ENCODE measurements at regions not wholly inside any gene's neighbourhood (a gene's known extent, or its start where the extent isn't known, plus 50 kb on each side); places are given as distances from the start of the nearest gene placed in this dataset.
A peak's percentile ranks its signal among the peaks of the same experiment; 100 is the strongest.

DNA sequence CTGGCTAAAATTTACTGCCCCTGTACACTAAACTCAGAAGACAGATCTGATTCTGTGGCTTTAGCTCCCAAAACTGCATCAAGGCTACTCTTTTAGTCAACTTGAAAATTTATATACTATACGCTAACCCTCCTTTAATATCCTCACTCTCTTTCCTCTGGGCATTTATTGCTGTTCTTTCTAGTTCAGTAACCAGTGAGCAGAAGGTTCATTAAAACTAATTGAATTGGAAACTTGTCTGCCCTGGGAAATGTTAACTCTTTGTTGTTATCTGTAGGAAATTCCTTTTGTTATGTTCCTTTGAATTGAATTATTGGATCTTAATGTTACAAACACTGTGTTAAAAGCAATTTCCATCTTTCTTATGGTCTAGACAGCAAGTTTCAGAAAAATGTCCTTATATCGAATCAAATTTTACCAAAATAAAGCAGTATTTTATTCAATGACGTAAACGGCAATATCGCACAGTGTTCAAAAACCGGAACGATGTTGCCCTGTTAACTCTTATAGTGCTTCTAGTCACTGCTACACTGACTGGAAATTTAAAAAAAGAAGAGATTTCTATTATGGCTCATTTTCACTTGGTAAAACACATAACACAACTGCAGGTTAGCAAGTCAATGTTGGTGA, 168.3 kb downstream of the NR4A2 start:
- DNase-seq: no peak

DNA sequence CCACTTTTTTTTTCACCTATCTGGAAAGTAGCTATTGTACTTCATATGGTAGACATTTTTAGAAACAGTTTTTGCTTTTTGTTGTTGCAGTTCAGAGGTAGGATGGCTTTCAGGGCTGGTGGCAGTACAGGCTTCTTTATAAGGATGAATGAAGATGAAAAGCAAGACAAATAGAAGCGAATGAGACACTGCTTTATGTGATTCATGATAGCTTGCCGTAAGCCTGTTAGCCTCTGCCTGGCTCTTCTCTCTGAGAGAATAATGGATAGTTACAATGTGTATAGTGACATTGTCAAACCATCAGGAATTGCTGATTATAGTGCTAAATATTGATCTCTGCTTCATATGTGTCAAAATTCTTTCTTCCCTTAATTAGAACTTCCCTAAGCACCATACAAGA, 173.7 kb downstream of the NR4A2 start:
- no peak for DNase-seq

DNA sequence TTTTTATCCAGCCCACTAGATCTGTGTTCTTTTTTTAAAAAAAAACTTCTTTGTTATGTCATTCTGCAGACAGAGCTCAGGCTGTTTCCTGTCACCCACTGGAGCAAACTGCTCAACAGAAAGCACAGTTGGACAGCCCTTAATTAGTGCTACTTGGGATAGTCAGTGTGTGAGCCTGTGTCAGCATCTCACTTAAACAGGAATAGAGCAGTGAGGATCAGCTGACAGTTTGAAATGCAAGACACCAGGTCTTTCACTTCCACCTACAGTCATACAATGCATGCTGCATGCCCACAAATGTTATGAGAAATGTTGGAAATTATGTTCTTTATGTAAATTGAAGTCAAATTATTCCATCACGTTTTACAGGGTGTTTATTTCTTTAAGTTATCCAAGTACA, 174.9 kb downstream of the NR4A2 start:
- DNase-seq: no peak

DNA sequence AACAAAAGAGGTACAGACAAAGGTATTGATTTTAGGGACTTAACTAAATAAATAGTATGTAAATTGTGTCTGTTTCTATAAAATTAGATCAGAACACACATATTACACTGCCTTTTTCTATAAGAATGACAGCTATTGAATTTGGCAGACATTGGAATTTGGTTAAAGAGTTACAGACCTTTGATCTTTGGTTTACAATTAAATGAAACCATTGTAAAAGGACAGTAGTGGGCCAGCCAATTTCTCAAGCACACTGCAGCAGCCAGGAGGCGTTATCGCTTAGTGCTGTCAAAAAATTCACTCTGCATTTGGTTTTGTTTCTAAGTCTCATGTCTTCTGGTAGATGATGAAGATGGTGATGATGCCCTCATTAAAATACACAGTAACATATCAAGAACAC, 175.9 kb downstream of the NR4A2 start:
- no peak for DNase-seq

DNA sequence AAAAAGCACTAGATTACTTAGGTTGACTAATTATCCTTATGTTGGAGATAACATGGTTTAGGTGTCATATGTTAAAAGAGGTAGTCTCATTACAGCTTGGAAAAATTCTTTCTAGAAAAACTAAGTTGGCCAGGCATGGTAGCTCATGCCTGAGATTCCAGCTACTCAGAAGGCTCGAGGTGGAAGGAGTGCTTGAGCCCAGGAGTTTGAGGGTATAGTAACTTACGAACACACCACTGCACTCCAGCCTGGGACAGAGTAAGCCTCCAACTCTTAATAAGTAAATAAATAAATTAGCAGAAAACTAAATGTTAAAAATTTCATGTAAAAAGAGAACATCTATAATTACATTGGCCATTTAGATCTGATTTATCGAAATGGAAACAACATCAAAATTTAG, 177.2 kb downstream of the NR4A2 start:
- DNase-seq: no peak

DNA sequence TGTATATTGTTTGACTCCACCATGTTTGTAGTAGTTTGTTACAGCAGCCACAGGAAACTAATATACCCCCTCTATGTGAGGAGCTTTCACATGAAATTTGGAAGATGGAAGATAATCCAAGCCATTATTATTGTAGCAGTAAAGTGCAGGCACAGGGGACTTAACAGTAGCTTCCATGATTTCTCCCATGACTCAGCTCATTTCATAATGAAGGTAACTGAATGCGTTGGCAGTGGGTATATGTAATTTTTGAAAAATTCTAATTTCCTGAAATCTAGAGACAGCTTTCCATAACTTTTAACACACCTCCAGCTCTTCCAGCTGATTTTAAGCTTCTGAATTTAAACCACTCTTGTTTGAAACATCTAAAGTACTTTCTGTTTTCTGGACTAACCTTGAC, 181.2 kb downstream of the NR4A2 start:
- DNase-seq: no peak

DNA sequence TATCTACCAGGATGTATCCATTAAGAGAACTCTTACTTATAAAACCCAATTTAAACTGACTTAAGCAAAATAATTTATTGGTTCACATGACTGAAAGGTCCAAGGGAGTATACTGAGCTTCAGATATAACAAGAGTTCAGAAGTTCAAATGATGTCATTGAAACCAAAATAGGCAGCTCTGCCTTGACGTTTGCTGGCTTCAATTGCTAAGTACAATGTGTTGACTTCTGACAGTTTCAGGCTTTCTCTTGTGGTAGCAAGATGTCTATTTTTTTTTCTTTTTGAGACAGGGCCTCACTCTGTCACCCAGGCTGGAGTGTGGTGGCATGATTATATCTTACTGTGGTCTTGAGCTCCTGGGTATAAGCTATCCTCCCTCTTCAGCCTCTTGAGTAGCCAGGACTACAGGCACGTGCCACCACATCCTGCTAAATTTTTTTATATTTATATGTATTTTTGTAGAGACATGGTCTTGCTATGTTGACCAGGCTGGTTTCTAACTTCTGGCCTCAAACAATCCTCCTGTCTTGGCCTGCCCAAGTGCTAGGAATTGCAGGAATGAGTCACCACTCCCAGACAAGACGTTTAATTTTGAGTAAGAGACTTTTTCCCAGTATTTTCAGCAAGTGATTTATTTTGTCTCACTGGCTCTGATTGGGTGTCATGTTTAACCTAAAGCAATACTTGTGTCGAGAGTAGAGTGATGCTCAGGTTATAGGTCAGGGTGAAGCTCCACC, 184.8 kb downstream of the NR4A2 start:
- peak; percentile 14 for DNase-seq

DNA sequence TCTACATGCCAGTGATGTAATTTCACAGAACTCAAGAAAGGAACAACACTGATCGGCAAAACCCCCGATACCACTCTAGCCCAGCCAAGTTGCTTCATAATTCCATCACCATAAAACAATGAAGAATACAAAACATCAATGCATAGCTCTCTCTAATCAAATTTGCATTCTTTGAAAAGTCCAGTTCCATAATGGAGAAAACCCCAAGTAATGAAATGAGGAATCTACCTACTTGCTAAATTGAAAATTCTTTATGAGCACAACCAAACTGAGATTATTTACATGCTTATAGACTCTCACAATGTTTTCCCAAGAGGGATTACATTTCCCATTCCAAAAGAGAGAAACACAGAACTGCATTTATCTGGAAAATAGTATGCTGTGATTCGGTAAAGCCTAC, 186.5 kb downstream of the NR4A2 start:
- DNase-seq: peak; percentile 5

DNA sequence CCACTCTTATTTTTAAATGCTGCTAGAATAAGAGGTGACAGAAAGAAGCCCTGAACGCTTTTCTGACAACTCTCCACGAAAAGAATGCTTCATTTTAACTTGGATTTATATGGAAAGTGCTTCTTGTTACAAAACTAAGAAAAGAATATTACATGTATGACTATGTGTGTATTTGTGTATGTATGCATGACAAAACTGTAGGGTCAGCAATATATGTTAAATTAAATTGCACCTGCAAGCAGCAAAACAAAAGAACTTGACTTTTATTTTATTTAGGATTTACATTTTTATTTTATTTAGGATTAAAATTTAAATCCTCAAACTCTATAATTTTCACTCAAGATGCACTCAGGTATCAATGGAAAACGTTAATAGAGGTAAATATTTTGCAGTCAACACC, 187.1 kb downstream of the NR4A2 start:
- no peak for DNase-seq

DNA sequence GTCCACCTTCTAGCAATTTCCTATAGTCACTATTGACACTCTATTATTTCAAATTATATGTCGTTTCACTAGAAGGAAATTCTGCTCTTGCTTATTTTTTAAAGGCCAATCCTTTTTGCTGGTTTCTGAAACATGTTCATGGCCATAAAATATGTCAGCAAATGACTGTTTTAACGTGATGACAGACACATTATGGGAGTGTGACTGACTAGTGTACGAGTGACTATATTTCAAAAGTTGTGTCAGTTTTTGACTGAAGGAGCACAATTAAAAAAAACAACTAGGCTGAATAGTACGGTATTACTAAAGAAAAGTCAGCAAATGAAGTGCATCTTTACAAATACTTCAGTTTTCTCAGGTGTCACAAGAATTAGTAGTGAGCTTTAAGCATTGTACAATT, 196.0 kb downstream of the NR4A2 start:
- no peak for DNase-seq

DNA sequence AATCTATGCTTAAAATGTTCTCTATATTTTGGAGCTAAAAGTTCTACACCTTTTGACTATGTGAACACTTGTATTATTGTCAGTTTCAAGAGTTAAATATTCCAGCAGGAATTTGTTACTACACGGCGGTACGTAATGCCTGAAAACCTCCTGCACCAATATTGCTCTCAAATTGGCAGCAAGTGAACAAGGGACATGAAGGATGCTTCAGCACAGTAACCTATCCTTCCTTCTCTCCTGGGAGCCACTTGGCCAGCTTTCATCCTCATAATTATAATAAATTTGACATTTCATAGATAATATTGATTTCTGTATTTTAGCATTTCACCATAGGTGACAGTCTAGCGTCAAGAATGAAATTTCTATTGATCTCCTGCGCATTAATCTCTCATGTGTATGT, 197.6 kb downstream of the NR4A2 start:
- DNase-seq: no peak

DNA sequence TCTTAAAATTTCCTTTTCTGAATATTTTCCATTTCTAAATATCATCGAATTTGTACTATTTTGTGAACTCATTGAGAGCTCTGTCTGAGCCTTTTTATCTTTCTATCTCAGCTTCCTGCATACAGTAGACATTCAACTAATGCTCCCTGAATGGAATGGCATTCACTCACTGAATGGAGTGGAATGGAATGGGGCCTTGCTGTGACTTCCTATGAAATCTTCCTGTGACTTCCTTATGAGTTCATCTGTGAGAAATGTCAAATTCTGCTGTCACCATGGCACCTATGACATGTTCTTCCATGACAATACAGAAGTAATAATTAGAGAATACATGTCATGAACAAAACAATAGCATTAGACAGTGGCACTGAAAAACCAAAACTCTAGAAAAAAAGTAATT, 199.6 kb downstream of the NR4A2 start:
- no peak for DNase-seq

DNA sequence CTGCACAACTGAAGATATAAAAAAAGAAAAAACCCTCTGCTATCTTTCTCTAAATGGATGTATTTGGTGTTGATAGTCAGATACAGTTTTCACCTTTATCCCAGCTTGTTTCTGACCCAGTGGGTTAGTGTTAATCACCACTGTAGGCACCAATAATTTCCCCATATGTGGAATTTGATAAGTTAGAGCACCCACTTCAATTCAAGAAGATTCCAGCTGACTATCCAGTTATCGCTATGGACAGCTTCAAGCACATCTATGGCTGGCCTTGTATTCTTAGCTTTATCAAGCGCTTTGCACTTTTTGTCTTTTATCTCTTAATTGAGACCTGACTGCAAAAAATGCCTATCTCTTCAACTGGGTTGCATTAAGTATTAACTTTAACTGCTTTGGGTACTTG, 200.4 kb downstream of the NR4A2 start:
- no peak for DNase-seq

DNA sequence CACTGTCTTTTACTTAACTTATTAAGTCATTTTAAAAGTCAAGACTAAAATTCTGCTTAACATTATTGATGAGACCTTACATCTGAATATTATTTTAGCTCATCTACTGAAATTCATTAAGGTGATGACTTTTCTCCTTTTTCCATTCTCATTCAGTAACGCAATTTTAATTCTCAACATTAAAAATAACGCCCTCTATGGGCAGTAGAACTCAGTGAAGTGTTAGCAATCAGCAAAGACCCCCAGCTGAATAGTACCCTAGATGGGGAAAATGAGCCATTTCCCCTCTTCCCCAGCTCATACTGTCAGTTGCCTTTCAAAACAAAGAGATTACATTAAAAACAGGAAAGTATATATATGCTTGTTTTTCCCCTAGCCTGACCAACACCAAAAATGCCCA, 203.3 kb downstream of the NR4A2 start:
- no peak for DNase-seq

DNA sequence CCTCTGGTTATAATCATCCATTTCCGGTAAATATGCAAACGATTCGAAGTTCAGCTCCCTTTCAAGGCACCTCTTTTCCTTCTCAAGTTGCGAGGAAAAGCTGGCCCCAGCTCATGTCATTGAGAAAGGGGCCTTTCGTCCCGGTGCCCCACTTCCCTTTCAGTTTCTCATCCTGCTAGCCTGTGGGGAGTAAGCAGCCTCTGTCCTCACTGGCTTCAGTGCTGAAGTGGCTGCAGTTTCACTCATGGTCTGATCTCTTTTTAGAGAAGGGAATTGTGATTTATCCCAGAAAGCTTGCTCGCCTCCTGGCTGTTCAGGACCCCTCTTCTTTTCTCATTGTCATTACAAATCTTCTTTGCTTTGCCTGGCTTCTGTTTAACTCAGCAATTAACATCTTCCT, 207.5 kb downstream of the NR4A2 start:
- no peak for DNase-seq

DNA sequence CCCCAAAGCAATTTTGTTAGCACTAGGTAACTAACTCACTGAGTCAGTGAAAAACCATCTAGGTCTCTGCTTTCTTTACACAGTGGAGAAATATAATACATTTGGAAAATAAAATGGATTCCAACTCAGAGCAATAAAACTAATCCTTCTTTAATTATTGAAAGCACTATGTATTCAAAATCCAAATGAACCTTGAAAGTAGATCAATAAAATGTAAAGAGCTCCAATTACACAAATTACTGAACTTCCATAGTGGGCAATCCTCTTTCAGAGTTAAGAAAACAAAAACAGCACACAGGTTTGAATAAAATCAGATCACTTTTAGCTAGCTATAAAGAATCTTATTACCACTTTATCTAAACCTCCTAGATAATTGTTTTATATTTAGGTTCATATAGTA, 208.1 kb downstream of the NR4A2 start:
- DNase-seq: no peak

DNA sequence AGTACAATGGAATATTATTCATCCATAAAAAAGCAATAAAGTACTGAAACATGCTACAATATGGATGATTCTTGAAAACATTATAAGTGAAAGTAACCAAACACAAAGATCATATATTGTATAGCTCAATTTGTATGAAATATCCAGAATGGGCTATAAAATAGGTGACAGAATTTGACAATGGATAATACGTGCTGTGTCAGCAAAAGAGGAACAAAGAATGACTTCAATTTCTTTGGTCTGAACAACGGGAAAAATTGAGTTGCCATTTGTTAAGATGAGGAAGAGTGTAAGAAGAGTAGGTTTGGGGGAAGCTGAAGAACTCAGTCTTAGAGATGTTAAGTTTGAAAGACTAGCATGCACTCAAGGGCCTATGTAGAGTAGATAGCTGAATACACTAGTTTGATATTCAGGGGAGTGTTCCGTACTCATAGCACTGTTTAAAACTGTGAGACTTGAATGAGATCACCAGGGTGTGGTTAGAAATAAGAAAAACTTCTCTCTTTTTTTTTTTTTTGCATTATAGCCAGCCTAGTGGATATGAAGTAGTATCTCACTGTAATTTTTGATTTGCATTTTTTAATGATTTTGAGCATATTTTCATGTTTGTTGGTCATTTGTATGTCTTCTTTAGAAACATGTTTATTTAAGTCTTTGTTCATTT, 213.6 kb downstream of the NR4A2 start:
- no peak for DNase-seq

DNA sequence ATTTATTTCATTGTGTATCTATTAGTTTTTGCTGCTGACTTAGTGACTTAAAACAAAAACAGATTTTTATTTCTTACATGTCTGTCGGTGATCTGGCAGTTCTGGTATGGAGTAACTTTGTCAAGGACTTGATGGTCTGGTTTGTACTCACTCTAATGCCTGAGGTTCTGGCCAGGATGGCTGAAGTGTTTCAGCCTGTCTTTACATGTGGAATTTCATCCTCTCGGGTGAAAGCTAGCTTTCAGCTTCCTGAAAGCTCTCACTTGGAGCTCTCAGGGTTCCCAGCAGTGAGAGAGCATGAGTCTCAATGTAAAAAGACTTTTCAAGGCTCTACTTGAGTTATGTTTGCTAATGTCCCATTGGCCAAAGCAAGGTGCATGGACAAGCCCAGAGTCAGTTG, 216.4 kb downstream of the NR4A2 start:
- DNase-seq: no peak

DNA sequence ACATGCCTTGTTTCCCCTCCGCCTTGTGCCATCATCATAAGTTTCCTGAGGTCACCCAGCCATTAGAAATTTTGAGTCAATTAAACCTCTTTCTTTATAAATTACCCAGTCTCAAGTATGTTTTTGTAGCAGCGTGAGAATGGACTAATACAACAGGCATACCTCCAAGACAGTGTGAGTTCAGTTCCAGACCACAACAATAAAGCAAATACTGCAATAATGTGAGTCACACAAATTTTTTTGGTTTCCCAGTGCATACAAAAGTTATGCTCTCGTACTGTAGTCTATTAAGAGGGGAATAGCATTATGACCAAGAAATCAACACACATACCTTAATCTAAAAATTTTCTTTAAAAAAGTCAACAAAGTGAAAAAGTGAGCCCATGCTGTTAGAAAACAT, 217.2 kb downstream of the NR4A2 start:
- no peak for DNase-seq

DNA sequence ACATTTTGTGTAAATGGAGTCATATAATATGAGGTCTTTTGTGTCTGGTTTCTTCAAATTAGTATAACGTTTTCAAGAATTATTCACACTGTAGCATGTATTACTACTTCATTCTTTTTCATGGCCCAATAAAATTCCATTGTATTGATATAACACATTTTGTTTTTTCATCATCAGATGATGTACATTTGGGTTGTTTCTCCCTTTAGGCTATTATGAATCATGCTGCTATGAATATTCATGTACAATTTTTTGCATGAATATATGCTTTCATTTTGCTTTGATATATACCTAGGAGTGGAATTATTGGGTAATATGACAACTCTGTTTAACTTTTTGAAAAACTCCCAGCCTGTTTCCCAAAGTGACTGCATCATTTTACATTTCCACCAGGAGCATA, 220.2 kb downstream of the NR4A2 start:
- no peak for DNase-seq

DNA sequence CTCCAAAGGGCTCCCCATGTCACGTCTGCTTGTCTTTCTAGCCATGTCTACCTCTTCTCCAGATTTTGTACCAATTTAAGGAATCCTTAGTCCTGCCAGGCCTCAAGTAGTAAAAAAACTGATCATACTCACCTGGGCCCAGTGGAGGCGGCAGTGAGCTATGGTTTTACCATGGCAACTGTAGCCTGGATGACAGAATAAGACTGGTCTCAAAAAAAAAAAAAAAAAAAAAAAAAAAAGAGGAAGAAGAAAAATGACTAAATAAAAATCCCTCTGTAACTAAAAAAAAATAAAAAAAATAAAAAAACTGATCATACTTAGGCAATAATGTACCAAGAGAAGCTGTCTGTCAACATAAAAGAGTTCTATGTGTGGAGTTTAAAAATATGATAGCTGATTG, 221.6 kb downstream of the NR4A2 start:
- no peak for DNase-seq

DNA sequence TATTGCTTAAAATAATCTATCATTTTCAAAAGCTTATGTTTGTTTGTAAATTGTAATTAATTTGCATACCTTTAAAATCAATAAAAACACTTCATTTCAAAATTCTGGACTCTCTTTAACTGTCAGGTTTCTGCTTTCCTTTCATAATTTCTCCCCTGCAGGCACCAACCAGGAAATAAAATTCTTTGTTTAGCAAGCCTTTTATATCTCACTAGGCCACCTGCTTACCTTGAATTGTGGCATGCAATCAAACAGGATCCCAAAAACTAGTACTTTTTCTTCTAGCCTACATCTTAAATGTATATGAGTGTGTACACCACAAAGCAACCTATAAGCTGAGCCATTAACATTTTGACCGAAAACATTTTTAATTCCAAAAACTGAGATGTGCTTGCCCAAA, 233.1 kb downstream of the NR4A2 start:
- no peak for DNase-seq

DNA sequence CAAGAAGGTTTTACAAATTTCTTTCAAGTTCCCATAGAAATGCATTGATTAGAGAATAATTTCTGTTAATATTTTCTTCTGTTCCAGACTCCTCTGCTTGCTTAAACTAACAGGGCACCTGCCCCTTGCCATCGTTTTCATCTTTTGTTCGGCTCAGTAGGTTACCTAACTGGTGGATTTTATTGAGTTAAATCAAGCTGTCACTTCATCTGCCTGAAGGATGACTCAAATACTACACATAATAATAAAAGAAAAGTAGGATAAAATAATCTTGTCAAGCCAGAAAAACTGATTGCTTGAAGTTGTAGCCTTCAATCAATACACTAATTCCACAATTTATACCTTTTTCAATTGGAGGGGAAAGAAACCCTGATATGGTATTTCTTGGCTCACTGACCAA, 234.0 kb downstream of the NR4A2 start:
- no peak for DNase-seq

DNA sequence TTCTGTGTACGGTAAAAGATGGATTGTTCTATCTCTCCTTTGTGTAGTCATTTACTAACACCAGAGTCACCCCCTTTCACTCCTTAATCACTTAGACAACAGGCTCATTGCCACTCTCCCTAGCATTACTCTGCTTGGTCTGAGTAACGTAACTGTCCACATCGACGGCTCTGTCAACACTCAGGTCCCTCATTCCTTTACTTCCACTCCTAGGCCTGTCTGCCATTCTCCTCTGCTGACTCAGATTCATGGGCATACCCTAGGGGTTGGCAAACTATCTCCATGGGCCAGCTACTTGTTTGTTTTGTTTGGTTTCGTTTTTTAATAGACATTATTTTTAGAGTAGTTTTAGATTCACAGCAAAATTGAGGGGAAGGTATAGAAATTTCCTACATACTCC, 243.9 kb downstream of the NR4A2 start:
- DNase-seq: no peak
